HG03571 (cell line): ENCODE measurements at regions not wholly inside any gene's neighbourhood (a gene's known extent, or its start where the extent isn't known, plus 50 kb on each side); places are given as distances from the start of the nearest gene placed in this dataset.

Experiments used
- ATAC-seq: cut with Tn5 transposase; IDR thresholded peaks from one replicate; pipeline ENCODE4 v1.9.1; 2021; ENCODE audit not compliant: unreplicated experiment

DNA sequence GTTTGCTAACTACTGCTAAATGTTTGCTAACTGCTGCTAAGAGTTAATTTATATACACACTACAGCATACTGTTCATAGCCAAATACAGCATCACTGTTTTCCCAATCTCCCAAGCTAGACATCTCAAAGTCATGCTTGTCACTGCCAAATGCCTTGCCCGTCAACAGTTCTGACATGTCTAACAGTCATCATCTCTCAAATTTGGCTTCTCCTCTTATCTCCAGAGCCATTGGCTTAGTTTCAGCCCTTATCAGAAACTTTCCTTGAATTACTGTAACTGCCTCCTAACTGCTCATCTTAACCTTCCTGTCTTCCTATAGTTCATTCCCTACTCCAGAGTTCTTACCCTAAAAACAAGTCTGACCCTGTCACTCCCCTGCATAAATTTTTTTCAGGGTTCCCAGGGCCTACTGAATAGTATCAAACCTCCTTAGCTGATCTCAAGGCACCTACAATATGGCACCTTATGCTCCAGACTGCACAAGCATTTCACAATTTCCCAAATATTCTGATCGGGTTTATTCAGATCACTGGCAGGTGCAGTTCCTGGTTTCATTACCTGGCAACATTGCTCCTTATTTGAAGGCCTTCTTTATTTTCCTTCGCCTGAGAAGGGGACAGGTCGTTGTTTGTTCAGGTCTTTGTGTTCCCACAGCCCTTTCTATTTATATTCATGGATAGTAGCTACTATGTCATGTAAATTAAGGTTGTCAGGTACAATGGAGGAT lies 55.9 kb upstream of the ANKRD55 start:
- ATAC-seq: no peak

DNA sequence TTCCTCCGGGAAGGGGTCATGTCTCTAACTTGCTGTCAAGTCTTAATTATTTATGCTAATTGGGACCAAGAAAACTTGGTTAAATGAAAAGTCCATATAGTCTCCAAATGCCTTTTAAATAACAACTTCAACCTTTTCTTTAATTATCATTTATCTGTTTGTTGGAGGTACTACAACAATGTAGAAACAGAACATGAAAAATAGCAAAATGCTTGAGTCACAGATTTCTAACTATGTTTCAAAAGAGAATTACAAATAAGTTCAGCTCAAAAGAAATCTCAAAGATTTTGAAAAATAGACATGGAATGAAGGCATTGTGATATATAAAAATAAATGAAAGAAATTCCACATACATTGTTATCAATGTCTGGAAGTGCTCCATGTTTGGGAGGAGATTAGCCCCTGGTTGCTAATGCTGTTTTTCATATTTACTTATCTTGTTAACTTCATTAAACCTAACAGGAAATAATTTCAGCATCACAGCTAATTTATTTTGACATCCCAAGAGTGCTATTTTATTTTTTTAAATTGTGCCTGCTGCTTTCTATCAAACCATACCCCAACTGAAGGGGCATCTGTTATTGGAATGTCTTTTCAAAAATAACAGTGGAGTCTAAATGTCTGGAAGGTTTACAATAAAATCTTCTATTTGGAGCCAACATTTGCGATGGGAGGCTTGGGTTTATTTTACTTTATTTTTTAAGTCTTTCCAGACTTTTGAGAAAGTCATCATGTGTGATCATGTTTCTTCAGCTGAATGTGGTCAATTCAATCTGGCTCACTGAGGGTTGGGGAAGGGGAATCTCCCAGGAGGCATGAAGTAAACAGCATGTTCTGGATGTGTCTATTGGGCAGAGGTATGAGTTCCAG lies 53.1 kb upstream of the ANKRD55 start:
- no peak for ATAC-seq

DNA sequence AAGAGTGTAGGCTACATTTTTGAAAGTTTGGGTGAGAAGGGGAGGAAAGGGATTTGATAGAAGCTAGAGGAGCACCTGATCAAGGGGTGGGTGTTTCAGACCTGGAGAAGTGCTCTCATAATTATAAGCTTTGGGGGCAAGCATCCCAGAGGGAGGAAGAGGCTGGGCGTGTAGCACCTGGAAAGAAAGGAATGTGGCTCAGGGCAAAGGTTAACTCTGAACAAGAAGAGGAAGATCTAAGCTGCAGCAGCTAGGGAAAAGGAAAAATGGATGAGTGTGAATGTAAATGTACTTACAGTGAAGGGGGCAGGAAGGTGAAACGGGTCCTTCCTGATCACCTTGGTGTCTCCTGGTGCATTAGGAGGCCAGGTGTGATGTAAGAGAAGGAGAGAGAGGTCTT lies 49.8 kb upstream of the ANKRD55 start:
- no peak for ATAC-seq
